NAMALWA (cell line): ENCODE measurements at regions not wholly inside any gene's neighbourhood (a gene's known extent, or its start where the extent isn't known, plus 50 kb on each side); places are given as distances from the start of the nearest gene placed in this dataset.

Experiments used
- DNase-seq: peaks from one replicate; pipeline ENCODE4 v3.0.0-alpha.2; 2015; ENCODE audit warnings: low spot score

GRCh38 chr1:232891656-232892317 lies 58.6 kb upstream of the NTPCR start:
- DNase-seq = no peak

DNA sequence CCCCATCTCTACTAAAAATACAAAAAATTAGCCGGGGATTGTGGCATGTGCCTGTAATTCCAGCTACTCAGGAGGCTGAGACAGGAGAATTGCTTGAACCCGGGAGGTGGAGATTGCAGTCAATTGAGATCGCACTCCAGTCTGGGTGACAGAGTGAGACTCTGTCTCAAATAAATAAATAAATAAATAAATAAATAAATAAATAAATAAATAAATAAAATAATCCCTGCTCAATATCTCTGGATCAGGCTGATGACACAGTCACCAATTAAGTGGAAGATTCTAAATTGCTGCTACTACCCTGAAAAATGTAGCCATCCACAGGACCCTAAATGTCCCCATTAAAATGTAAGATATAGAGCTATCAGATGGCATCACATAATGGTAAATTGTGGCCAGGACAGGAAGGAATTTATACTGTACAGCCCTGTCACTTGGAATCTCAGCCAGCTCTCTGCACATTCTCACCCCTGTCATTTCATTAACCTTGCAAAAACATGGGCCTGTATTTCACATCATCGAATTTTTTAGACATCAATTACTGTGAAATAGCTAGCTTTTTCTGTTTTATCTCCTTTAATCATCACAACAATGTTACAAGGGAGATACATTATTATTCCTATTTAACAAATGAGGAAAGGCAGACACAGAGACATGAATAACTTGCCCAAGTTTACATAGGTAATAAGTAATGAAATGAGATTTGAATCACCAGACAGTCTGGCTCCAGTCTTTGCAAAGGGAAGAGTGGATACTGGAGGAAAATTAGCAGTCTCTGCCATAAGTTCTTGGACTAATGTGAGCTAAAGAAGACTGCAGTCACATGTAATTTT lies 56.7 kb upstream of the NTPCR start:
- DNase-seq = no peak

DNA sequence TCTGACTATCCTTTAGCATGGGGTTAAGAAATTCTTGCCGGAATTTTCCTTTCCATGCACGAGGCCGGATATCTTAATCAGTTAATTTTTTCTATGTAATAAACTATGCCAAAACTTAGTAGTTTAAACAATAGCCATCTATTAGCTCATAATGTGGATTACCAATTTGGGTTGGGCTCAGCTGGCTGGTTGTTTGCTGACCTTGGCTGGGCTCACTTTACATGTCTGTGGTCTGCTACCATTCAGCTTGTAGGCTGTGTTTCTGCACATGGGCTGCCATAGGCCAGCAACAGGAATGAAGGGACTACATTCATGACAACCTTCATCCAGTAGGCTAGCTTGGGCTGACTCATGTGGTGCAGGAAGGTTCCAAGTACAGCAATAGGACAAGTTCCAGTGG lies 56.0 kb upstream of the NTPCR start:
- DNase-seq = no peak

- no peak for DNase-seq
Observed at GRCh38 chr1:232897949-232898465, 52.4 kb upstream of the NTPCR start.

DNA sequence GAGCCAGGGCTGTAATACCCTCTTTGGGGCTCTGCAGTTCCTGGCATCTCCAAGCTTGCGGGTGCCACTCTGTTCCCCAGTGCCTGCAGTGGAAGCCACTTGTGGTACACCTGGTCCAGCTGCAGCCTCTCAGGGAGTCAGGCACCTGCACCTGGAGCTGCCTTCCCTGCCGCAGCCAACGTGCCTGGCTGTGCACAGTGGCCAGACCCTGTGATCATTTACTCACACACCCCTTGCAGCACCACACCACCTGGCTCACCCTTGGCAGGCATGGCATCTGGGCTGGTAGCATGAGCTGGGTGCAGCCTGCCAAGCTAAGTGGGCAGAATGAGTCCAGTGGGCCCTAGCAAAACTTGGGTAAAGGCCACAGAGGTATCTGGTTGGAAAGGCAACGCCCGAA lies 51.1 kb upstream of the NTPCR start:
- DNase-seq = no peak

DNA sequence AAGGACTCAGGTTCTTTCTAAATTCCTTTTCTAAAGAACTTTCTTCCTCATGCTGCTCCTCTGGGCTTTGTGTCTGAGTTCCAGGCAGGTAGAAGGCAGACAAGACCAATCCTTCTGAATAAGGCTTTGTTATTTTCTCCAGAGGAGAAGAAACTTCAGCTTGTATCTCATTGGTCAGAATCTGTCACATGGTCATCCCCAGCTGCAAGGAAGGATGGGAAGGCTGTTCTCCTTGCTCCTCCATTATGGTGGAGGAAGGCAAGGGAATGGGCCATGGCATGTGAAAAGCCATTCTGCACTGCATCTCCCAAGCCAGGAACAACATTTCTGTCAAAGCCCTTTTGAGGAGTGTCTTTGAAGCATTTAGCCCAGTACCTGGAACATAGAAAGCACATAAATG lies 50.6 kb upstream of the NTPCR start:
- DNase-seq = no peak
